ENCODE measurements at regions not wholly inside any gene's neighbourhood (a gene's known extent, or its start where the extent isn't known, plus 50 kb on each side); places are given as distances from the start of the nearest gene placed in this dataset.

GRCh38 chr4:187307131-187307530, 583.5 kb upstream of the FAT1 start:
- TF ChIP-seq CTCF (optimal IDR thresholded peaks at IDR 0.05 in 1 of 3, IDR thresholded peaks at IDR 0.05 in 1 of 3, conservative IDR thresholded peaks at IDR 0.05 in 1 of 3; ENCODE audit: extremely low read depth in 1 of 3, insufficient read depth in 2 of 3, low read length in 3 of 3) (no peak), EZH2 (IDR thresholded peaks at IDR 0.05; ENCODE audit: low read length) (no peak)
